NCI-H748 treated with DMSO at 0.1 percent for 48 hours (cell line): ENCODE measurements at regions not wholly inside any gene's neighbourhood (a gene's known extent, or its start where the extent isn't known, plus 50 kb on each side); places are given as distances from the start of the nearest gene placed in this dataset.
A peak's percentile ranks its signal among the peaks of the same experiment; 100 is the strongest.
"Not testable (repeated sequence)": the region's sequence is repeated elsewhere in the genome, so short reads cannot be mapped to it uniquely, and the experiment has no call there.

ENCODE experiments used
- DNase-seq: peaks from one replicate; lab custom pipeline; 2025; lab: John Stamatoyannopoulos, UW

- DNase-seq: no peak
These were observed 1696.7 kb upstream of the PIK3C3 start for GRCh38 chr18:40258311-40258710.

- DNase-seq: no peak
These were observed 1704.8 kb upstream of the PIK3C3 start for GRCh38 chr18:40250236-40250635.

- DNase-seq: no peak
These were observed 1705.5 kb upstream of the PIK3C3 start for GRCh38 chr18:40249390-40250080.

GRCh38 chr18:40245612-40246011, 1709.4 kb upstream of the PIK3C3 start:
- not testable (repeated sequence) for DNase-seq

- DNase-seq: no peak
These were observed 1711.4 kb upstream of the PIK3C3 start for GRCh38 chr18:40243607-40244006.

- no peak for DNase-seq
These were observed 1719.2 kb upstream of the PIK3C3 start for GRCh38 chr18:40235836-40236235.

- DNase-seq: no peak
These were observed 1719.7 kb upstream of the PIK3C3 start for GRCh38 chr18:40235323-40235722.

- DNase-seq: no peak
These were observed 1721.0 kb upstream of the PIK3C3 start for GRCh38 chr18:40233931-40234616.

GRCh38 chr18:40222776-40223175, 1732.3 kb upstream of the PIK3C3 start:
- DNase-seq: no peak

GRCh38 chr18:40216856-40217255, 1738.2 kb upstream of the PIK3C3 start:
- DNase-seq: no peak

GRCh38 chr18:40215979-40216378, 1739.1 kb upstream of the PIK3C3 start:
- DNase-seq: no peak

GRCh38 chr18:40210696-40211095, 1744.3 kb upstream of the PIK3C3 start:
- no peak for DNase-seq

GRCh38 chr18:40208958-40209357, 1746.1 kb upstream of the PIK3C3 start:
- no peak for DNase-seq

- no peak for DNase-seq
These were observed 1757.3 kb upstream of the PIK3C3 start for GRCh38 chr18:40197711-40198110.

- DNase-seq: no peak
These were observed 1768.4 kb upstream of the PIK3C3 start for GRCh38 chr18:40186677-40187076.

GRCh38 chr18:40179729-40180461, 1775.1 kb upstream of the PIK3C3 start:
- no peak for DNase-seq

GRCh38 chr18:40168026-40168425, 1787.0 kb upstream of the PIK3C3 start:
- no peak for DNase-seq

- no peak for DNase-seq
These were observed 1791.8 kb upstream of the PIK3C3 start for GRCh38 chr18:40163254-40163653.

- DNase-seq: no peak
These were observed 1794.7 kb upstream of the PIK3C3 start for GRCh38 chr18:40160361-40160760.

GRCh38 chr18:40159141-40160017, 1795.7 kb upstream of the PIK3C3 start:
- DNase-seq: peak; percentile 94

GRCh38 chr18:40157120-40157519, 1797.9 kb upstream of the PIK3C3 start:
- DNase-seq: no peak

GRCh38 chr18:40152859-40153258, 1802.2 kb upstream of the PIK3C3 start:
- DNase-seq: no peak
